BJ (cell line): ENCODE measurements at regions not wholly inside any gene's neighbourhood (a gene's known extent, or its start where the extent isn't known, plus 50 kb on each side); places are given as distances from the start of the nearest gene placed in this dataset.
"Not testable (repeated sequence)": the region's sequence is repeated elsewhere in the genome, so short reads cannot be mapped to it uniquely, and the experiment has no call there.

ENCODE experiments used
- CTCF ChIA-PET: fragments of 350-600 bp; formaldehyde crosslinking; extraction: SDS; loops from one replicate; lab custom pipeline; 2021; ENCODE audit warnings: antibody characterized with exemption, inconsistent platforms; lab: Yijun Ruan, JAX
- POLR2A ChIA-PET: fragments of 300-600 bp; sonication (Branson Sonifier 250); formaldehyde crosslinking; extraction: SDS; loops from one replicate; lab custom pipeline; 2021; ENCODE audit warnings: antibody characterized with exemption; lab: Charles Lee
- DNase-seq: peaks from one replicate; pipeline ENCODE4 v3.0.0-alpha.2; 2011; ENCODE audit warnings: low read depth
- H3K27me3 ChIP-seq: 2 replicates; pipeline ENCODE4 v1.6.0; 2011; ENCODE audit warnings: low read length; ENCODE audit not compliant: control insufficient read depth, insufficient read depth
- H3K36me3 ChIP-seq: 2 replicates; pipeline ENCODE4 v1.5.1; 2011; ENCODE audit warnings: low read length; ENCODE audit not compliant: control insufficient read depth, insufficient read depth
- H3K4me3 ChIP-seq: 2 replicates; pipeline ENCODE4 v1.5.1; 2011; ENCODE audit warnings: low read depth, mild to moderate bottlenecking, control low read depth, low read length

DNA sequence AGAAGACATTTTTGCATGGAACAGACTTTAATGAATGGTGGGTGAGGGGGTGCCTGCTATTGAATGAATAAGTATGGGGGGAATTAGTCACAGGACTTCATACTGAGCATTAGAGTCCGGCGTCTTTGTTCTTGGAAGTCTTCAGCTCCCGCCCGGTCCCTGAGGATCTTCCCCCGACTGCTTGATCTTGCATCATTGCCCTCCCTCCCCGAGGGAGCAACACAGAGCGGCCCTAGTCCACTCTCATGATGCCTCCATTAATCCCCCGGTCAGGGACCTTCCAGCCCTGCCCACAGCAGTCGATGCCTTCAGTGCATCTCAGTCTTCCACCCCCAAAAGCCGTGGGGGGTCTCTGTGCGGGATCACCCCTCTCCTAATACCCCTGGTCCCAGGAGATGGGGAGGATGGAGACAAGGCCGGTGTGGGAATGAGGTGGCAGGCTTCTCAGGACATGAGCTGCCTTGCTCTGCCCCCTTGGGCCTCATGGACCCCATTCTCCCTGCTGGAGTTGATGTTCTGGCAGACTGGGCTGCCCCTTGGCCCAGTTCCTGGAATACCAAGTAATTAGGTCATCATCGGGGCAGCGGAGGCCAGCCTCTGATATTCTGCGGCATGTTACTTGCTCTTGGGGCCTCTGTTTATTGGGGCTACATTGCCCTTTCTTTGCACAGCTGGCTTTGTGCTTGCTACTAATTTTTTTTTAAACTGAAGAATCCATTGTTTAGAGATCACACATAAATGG lies 110.5 kb upstream of the PLGLB2 start:
- DNase-seq, POLR2A ChIA-PET, H3K4me3 ChIP-seq, CTCF ChIA-PET, H3K27me3 ChIP-seq, H3K36me3 ChIP-seq: not testable (repeated sequence)

DNA sequence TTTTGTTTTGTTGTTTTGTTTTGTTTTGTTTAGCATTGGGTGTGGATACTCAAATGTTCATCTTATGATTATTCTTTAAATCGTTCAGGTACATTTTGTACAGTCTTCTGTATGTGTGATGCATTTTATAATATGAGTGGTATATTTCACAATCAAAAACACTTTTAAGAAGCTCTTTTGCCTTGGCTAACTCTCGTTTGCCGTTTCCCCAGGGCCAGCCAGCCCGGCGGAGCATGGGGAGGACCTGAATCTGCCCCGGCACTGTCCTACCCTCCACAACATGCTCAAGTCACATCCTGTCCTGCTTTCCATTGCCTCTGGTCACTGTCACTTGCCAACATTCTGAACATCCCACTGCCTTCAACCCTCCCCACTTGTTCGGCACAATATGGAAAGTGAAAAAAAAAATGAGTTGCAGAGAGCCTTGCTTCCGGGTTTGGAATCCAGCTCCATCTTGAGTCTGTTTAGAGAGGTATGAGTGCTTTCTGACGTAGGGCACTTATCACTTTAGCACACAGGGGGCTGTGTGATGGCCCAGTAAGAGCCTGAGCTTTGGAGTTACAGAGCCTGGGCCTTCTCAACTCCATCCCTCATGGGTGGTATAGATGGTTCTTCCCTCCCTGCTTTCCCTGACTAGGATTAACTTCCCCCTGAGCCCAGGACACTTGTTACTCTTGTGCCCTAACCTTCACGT lies 109.6 kb upstream of the PLGLB2 start:
- DNase-seq, H3K4me3 ChIP-seq, CTCF ChIA-PET, POLR2A ChIA-PET, H3K36me3 ChIP-seq, H3K27me3 ChIP-seq: not testable (repeated sequence)

DNA sequence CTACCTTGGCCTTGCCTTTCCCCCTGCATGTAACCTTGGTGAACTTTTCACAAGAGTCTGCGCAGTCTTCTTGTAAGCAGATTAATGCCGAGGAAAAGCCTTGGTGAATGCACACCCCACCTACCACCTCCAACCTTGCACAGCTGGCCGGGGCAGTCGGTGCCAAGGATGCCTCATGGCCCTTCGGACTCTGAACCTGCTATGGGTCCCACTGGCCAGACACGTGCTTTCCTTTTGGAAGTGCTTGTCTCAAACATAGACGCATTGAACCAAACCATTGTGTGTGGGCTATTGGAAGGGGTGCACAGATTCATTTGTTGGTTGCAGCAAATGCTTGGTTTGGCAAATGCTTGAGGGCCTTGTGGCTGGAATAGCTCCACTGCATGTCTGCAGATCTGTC lies 109.0 kb upstream of the PLGLB2 start:
- H3K4me3 ChIP-seq, POLR2A ChIA-PET, DNase-seq, H3K27me3 ChIP-seq, H3K36me3 ChIP-seq, CTCF ChIA-PET: not testable (repeated sequence)

DNA sequence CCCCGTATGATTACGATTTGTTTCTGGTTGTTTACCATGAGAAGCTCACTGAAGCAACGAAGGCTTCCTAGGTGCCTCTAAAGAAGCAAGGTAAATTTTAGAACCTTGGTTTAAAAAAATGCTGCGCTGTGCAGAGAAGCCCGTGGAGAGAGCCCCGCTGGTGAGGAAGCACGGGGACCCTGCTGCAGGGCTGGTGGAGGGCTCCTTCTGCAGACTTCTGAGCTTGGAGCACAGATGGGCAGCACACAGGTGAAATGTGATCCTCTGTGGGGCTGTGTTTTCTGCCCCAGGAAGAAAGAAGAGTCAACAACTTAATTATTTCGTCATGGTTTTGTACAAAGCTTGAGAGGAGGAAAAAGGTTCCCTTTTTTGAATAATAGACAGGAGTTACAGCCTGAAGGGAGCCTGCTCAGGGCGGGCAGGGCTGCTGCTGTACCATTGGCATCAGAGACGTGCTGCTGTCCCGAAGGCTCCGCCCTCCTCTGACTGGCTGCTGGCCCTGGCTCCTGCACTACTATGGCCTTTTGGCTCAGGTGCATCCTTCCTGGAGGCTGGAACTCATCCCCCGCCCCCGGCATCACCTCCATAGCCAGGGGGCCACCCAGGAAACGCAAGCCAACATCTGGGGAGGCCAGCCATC lies 108.0 kb upstream of the PLGLB2 start:
- H3K36me3 ChIP-seq, CTCF ChIA-PET, H3K27me3 ChIP-seq, H3K4me3 ChIP-seq, POLR2A ChIA-PET, DNase-seq: not testable (repeated sequence)

DNA sequence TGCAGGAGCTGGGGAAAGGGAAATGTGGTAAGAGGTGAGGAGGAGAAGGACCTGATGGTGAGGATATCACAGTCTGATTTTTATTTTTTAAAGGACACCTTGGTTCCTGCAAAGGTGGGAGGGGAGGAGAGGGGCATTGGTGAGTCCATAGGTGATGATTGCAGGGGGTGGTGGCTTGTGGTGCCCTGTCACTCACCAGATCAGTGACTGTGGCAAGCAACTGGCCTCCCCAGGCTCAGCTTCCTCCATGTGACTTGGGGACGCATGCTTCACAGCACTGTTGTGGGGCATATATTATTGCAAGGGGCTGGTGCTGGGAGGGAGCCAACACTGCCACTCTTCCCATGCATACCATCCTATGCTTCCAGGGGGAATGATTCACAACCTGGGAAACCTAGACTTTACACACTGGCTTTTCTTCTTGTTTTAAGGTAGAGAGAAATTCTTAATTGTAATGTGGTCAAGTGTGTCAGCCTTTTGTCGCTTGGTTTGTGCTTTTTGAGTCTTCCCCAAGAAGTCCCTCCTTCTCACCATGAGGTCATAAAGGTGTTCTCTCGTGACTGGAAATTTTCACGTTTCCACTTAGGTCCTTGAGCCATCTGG lies 106.8 kb upstream of the PLGLB2 start:
- POLR2A ChIA-PET, H3K4me3 ChIP-seq, H3K27me3 ChIP-seq, CTCF ChIA-PET, DNase-seq, H3K36me3 ChIP-seq: not testable (repeated sequence)

DNA sequence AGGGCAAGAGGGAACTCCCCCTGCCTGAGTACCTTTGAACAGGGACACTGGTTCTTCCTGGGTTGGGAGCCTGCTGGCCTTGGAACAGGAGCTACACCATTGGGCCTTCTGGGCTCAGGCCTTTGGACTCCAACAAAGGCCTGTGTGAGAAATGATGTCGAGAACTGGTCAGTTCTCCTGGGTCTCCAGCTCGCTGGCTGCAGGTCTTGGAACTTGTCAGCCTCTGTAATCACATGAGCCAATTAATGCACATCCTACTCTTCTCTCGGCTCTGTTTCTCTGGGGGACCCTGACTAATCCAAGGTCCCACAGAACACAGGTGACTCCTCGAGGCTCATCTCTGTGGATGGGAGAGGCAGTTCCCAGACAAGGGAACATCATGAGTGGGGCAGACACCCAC lies 104.7 kb upstream of the PLGLB2 start:
- H3K27me3 ChIP-seq, H3K4me3 ChIP-seq, DNase-seq, POLR2A ChIA-PET, H3K36me3 ChIP-seq, CTCF ChIA-PET: not testable (repeated sequence)

DNA sequence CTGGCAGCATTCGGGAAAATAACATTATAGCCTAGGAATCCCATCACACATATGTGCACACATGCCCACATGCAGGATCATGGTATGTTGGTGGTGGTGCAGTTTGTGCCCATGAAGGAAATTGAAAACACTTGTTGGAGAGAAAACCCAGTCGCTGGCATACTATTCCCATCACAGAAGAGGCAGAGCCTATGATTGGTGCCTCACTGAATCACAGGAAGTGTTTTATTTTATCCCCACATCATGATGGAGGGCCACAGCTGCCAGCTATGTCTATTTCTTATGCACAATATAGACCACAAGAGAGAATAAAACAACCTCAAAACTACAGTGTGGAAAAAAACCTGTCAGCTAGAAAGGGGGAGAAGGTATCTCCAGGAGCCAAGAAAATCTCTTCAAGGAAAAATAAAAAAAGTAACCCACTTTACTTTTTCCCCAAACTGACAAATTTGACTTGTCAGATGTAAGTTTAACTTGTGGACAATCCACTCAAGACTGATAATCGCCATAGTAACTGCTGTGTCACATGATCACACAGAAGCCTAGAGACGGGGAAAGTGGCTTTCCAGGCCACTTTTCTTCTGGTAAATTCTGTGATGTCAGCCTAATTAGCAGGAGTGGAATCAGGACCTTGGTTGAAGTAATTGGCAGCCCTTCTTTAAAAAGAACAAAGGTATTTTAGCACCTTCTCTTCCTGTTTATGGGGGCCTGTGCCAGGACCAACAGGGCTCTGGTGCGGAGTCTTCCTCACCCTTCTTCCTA lies 100.0 kb upstream of the PLGLB2 start:
- H3K4me3 ChIP-seq, H3K27me3 ChIP-seq, DNase-seq, H3K36me3 ChIP-seq, POLR2A ChIA-PET, CTCF ChIA-PET: not testable (repeated sequence)

DNA sequence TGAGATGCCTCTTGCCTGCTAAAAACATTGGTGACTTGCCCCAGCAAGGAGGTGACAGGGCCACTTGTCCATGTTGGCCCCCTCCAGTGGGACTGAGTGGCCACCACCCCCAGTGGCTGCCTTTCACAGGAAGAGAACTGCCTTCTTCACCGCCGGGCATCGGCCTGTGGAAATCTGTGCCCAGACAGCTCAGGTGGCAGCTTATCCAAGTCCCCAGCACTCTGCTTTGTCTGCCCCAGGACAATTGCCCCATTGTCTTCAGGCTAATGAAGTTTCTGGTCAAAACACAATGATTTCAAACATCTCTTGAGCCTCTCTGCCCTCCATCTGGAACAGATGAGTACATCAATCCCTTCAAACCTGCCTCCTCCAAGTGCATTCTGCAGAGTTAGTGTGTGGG lies 99.1 kb upstream of the PLGLB2 start:
- DNase-seq, H3K36me3 ChIP-seq, H3K4me3 ChIP-seq, POLR2A ChIA-PET, H3K27me3 ChIP-seq, CTCF ChIA-PET: not testable (repeated sequence)

DNA sequence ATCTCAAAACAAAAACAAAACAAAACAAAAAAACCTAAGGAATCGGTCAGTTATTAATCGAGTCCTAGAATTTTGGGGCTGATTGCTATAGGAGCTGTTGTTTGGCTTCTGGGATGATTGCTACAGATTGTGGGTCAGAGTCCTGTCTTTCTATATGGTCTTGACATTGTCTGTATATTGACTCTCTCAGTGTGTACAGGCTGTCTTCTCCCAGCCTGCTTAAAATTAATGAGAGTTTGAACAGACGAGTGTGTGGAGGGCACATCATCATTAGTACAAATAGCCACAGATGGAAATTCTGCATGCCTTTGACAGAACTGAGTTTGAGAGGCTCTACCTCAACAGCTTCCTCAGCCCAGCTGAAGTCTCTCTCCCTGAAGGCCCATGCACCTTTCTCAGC lies 98.0 kb upstream of the PLGLB2 start:
- DNase-seq, H3K36me3 ChIP-seq, POLR2A ChIA-PET, CTCF ChIA-PET, H3K4me3 ChIP-seq, H3K27me3 ChIP-seq: not testable (repeated sequence)

DNA sequence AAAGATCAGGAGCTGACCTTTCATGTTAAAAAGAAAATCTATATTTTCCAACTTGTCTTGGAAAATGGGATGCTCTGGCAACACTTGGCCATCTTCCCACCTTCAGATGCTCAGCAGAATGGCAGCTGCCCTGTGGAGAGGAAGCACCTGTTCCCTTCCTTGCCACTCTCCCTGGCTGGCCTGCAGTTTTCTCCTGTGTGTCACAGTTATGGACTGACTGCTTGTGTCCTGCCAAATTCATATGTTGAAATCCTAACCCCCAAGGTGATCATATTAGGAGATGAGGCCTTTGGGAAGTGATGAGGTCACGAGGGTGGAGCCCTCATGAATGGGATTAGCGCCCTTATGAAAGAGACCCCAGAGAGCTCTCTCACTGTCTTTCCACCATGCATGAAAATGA lies 97.0 kb upstream of the PLGLB2 start:
- H3K27me3 ChIP-seq, H3K36me3 ChIP-seq, H3K4me3 ChIP-seq, POLR2A ChIA-PET, CTCF ChIA-PET, DNase-seq: not testable (repeated sequence)

DNA sequence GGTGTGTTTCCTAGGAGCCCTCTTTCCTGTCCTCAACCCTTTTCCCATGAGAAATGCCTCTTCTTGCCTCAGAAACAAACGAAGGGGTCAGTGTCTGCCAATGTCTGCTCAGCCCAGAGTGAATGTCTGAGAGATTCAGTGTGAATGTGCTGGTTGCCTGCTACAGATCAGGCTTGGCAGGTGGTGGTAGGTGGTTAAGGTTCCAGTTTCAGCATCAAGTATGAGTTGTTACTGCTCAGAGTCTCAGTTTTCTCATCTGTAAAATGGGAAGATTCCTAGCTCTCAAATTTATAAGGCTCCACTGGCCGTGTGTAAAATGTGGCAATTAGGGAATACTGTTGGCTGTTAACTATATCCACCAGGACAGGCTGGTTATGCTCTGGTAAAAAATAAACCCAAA lies 96.3 kb upstream of the PLGLB2 start:
- H3K36me3 ChIP-seq, CTCF ChIA-PET, DNase-seq, POLR2A ChIA-PET, H3K27me3 ChIP-seq, H3K4me3 ChIP-seq: not testable (repeated sequence)

DNA sequence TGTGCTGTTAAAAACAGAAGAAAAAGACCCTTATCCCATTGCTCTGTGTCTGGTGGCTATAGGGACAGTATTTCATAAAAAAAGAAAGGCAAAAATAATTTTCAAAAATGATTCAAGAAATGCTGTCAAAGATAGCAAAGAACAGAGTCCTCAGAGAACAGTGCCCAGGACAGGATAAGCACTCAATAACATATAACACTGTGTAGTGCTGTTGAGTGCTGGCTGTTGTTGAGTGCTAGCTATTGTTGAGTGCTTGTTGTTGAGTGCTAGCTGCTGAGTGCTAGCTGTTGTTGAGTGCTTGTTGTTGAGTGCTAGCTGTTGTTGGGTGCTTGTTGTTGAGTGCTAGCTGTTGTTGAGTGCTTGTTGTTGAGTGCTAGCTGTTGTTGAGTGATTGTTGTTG lies 94.5 kb upstream of the PLGLB2 start:
- H3K36me3 ChIP-seq, POLR2A ChIA-PET, H3K4me3 ChIP-seq, DNase-seq, H3K27me3 ChIP-seq, CTCF ChIA-PET: not testable (repeated sequence)
